ENCODE measurements at regions not wholly inside any gene's neighbourhood (a gene's known extent, or its start where the extent isn't known, plus 50 kb on each side); places are given as distances from the start of the nearest gene placed in this dataset.
"Not testable (repeated sequence)": the region's sequence is repeated elsewhere in the genome, so short reads cannot be mapped to it uniquely, and the experiment has no call there.

- no peak for TF ChIP-seq CTCF (IDR thresholded peaks at IDR 0.05; ENCODE audit: insufficient read depth, low read length)
- no peak overlapping the region for H3K4me3 ChIP-seq (ENCODE audit: low read depth, low read length)
- DNase-seq (ENCODE audit: low read depth) = no peak
These were observed 128.9 kb upstream of the GOT2 start for GRCh38 chr16:58863042-58863441.

GRCh38 chr16:58862334-58863021 is 128.4 kb upstream of the GOT2 start:
- DNase-seq (ENCODE audit: low read depth) = no peak
- no peak for TF ChIP-seq CTCF (IDR thresholded peaks at IDR 0.05; ENCODE audit: insufficient read depth, low read length)
- no peak overlapping the region for H3K4me3 ChIP-seq (ENCODE audit: low read depth, low read length)

GRCh38 chr16:58859958-58860669 is 126.0 kb upstream of the GOT2 start:
- no peak for DNase-seq (ENCODE audit: low read depth)
- no peak overlapping the region for H3K4me3 ChIP-seq (ENCODE audit: low read depth, low read length)
- no peak for TF ChIP-seq CTCF (IDR thresholded peaks at IDR 0.05; ENCODE audit: insufficient read depth, low read length)

GRCh38 chr16:58858577-58858976 is 124.5 kb upstream of the GOT2 start:
- DNase-seq (ENCODE audit: low read depth); H3K4me3 ChIP-seq (ENCODE audit: low read depth, low read length): not testable (repeated sequence)

GRCh38 chr16:58855291-58855863 is 121.3 kb upstream of the GOT2 start:
- no peak for DNase-seq (ENCODE audit: low read depth)
- no peak for TF ChIP-seq CTCF (IDR thresholded peaks at IDR 0.05; ENCODE audit: insufficient read depth, low read length)
- H3K4me3 ChIP-seq (ENCODE audit: low read depth, low read length) = no peak overlapping the region

GRCh38 chr16:58853854-58854791 is 120.0 kb upstream of the GOT2 start:
- no peak overlapping the region for H3K4me3 ChIP-seq (ENCODE audit: low read depth, low read length)
- TF ChIP-seq CTCF (IDR thresholded peaks at IDR 0.05; ENCODE audit: insufficient read depth, low read length) = no peak
- DNase-seq (ENCODE audit: low read depth) = no peak
